Neural cell (in vitro differentiated cells): ENCODE measurements at regions not wholly inside any gene's neighbourhood (a gene's known extent, or its start where the extent isn't known, plus 50 kb on each side); places are given as distances from the start of the nearest gene placed in this dataset.

Source experiments
- H2AFZ ChIP-seq: fragments of 200-600, 300-800 bp; sonication (generic), shearing (Covaris generic); 2 replicates; pipeline ENCODE4 v1.6.0; 2014; ENCODE audit warnings: low read depth, mild to moderate bottlenecking, antibody characterized with exemption, low read length, moderate library complexity
- H3F3A ChIP-seq: fragments of 200-600 bp; shearing (Covaris generic); 2 replicates; pipeline ENCODE4 v1.6.1; 2016; ENCODE audit warnings: mild to moderate bottlenecking, moderate library complexity, mixed read lengths, antibody characterized with exemption, low read length; ENCODE audit not compliant: insufficient read depth, poor library complexity, severe bottlenecking
- H3K27ac ChIP-seq: fragments of 200-600, 300-800 bp; sonication (generic), shearing (Covaris generic); 2 replicates; pipeline ENCODE4 v1.5.1; 2014; ENCODE audit warnings: mild to moderate bottlenecking, low read length, moderate library complexity
- H3K27me3 ChIP-seq: fragments of 300-800, 200-600 bp; sonication (generic), shearing (Covaris generic); 2 replicates; pipeline ENCODE4 v1.6.0; 2014; ENCODE audit warnings: mild to moderate bottlenecking, low read depth, low read length, moderate library complexity; ENCODE audit not compliant: insufficient read depth
- H3K36me3 ChIP-seq: fragments of 300-800, 200-600 bp; sonication (generic), shearing (Covaris generic); 2 replicates; pipeline ENCODE4 v1.5.1; 2014; ENCODE audit warnings: mild to moderate bottlenecking, antibody characterized with exemption, low read length, moderate library complexity; ENCODE audit not compliant: insufficient read depth
- H3K4me2 ChIP-seq: fragments of 300-800, 200-600 bp; sonication (generic), shearing (Covaris generic); 2 replicates; pipeline ENCODE4 v1.6.0; 2014; ENCODE audit warnings: mild to moderate bottlenecking, low read length
- H3K4me3 ChIP-seq: fragments of 300-800, 200-600 bp; sonication (generic), shearing (Covaris generic); 2 replicates; pipeline ENCODE4 v1.5.1; 2014; ENCODE audit warnings: mild to moderate bottlenecking, low read length, moderate library complexity
- H3K79me2 ChIP-seq: fragments of 200-600 bp; shearing (Covaris generic); replicated peaks from 2 replicates; pipeline ENCODE4 v1.6.0; 2014; ENCODE audit warnings: mild to moderate bottlenecking, low read length, moderate library complexity; ENCODE audit not compliant: insufficient read depth
- H3K9ac ChIP-seq: fragments of 300-800, 200-600 bp; sonication (generic), shearing (Covaris generic); 2 replicates; pipeline ENCODE4 v1.6.1; 2016; ENCODE audit warnings: mild to moderate bottlenecking, low read length, mixed read lengths
- H3K9me2 ChIP-seq: fragments of 200-600 bp; shearing (Covaris generic); 2 replicates; pipeline ENCODE4 v1.6.1; 2016; ENCODE audit warnings: mild to moderate bottlenecking, low read length, mixed read lengths; ENCODE audit not compliant: insufficient read depth
- H3K9me3 ChIP-seq: fragments of 200-600, 300-800 bp; sonication (generic), shearing (Covaris generic); 2 replicates; pipeline ENCODE4 v1.6.1; 2016; ENCODE audit warnings: mild to moderate bottlenecking, mixed run types, low read length, moderate library complexity, mixed read lengths
- H4K20me1 ChIP-seq: fragments of 200-600 bp; shearing (Covaris generic); 2 replicates; pipeline ENCODE4 v1.6.1; 2016; ENCODE audit warnings: mild to moderate bottlenecking, mixed run types; ENCODE audit not compliant: insufficient read depth
- CTCF ChIP-seq: fragments of 450-650 bp; IDR thresholded peaks from 2 replicates; pipeline ENCODE4 v1.5.1; 2014; ENCODE audit warnings: antibody characterized with exemption, mild to moderate bottlenecking, moderate library complexity; ENCODE audit not compliant: poor library complexity, severe bottlenecking
- EP300 ChIP-seq: fragments of 450-650 bp; conservative IDR thresholded peaks from 2 replicates; pipeline ENCODE4 v1.6.1; 2014; ENCODE audit warnings: antibody characterized with exemption, mild to moderate bottlenecking, moderate library complexity; ENCODE audit not compliant: poor library complexity, severe bottlenecking
- EZH2 ChIP-seq: fragments of 200-600, 300-800 bp; shearing (Covaris generic), sonication (generic); IDR thresholded peaks from 2 replicates; pipeline ENCODE4 v1.6.1; 2014; ENCODE audit warnings: antibody characterized with exemption, low read length, borderline replicate concordance, mild to moderate bottlenecking; ENCODE audit not compliant: insufficient read depth, poor library complexity, severe bottlenecking
- MXI1 ChIP-seq: fragments of 450-650 bp; conservative IDR thresholded peaks from 2 replicates; pipeline ENCODE4 v1.6.1; 2014; ENCODE audit warnings: antibody characterized with exemption, mild to moderate bottlenecking; ENCODE audit not compliant: poor library complexity, severe bottlenecking
- POLR2AphosphoS5 ChIP-seq: IDR thresholded peaks from 2 replicates; pipeline ENCODE4 v1.6.1; 2012
- RAD21 ChIP-seq: fragments of 450-650 bp; conservative IDR thresholded peaks from 2 replicates; pipeline ENCODE4 v1.6.1; 2014; ENCODE audit warnings: antibody characterized with exemption, mild to moderate bottlenecking, moderate library complexity
- REST ChIP-seq: IDR thresholded peaks from 2 replicates; pipeline ENCODE4 v1.6.1; 2012; ENCODE audit warnings: borderline replicate concordance
- SMC3 ChIP-seq: fragments of 450-650 bp; conservative IDR thresholded peaks from 2 replicates; pipeline ENCODE4 v1.6.1; 2014; ENCODE audit warnings: antibody characterized with exemption, mild to moderate bottlenecking, moderate library complexity; ENCODE audit not compliant: poor library complexity
- TAF1 ChIP-seq: IDR thresholded peaks from 2 replicates; pipeline ENCODE4 v1.6.1; 2012; ENCODE audit warnings: low read depth

GRCh38 chrX:124862301-124862700, 457.4 kb upstream of the TEX13C start:
- no peak overlapping the region for H3K27ac ChIP-seq

GRCh38 chrX:124863303-124863702, 456.4 kb upstream of the TEX13C start:
- H3K4me2 ChIP-seq = no peak overlapping the region
- H4K20me1 ChIP-seq = no peaks in the 10 kb centered on the region
- H3K9ac ChIP-seq = no peak overlapping the region
- no peaks in the 10 kb centered on the region for H3K27me3 ChIP-seq
- H3K9me3 ChIP-seq = no peaks in the 10 kb centered on the region
- H3K27ac ChIP-seq = no peak overlapping the region
- TF ChIP-seq SMC3 (no peak), TAF1 (no peak), POLR2AphosphoS5 (no peak), EP300 (no peak), REST (no peak), MXI1 (no peak), RAD21 (no peak)
- H3K9me2 ChIP-seq = no peaks in the 10 kb centered on the region
- no peaks in the 10 kb centered on the region for H3F3A ChIP-seq
- no peaks in the 10 kb centered on the region for H3K36me3 ChIP-seq
- H2AFZ ChIP-seq = no peak overlapping the region
- no peaks in the 10 kb centered on the region for H3K79me2 ChIP-seq
- no peak overlapping the region for H3K4me3 ChIP-seq

More at GRCh38 chrX:124862301-124862700, 457.4 kb upstream of the TEX13C start:
- Histone ChIP-seq H2AFZ (no peak overlapping the region), H3K9ac (no peak overlapping the region), H3K9me2 (no peaks in the 10 kb centered on the region), H3K4me2 (no peak overlapping the region), H3F3A (no peaks in the 10 kb centered on the region), H3K27me3 (no peaks in the 10 kb centered on the region), H3K4me3 (no peak overlapping the region), H3K9me3 (no peaks in the 10 kb centered on the region), H3K79me2 (no peaks in the 10 kb centered on the region), H4K20me1 (no peaks in the 10 kb centered on the region), H3K36me3 (no peaks in the 10 kb centered on the region)
- no peak for TF ChIP-seq REST
- TF ChIP-seq RAD21 = no peak
- no peak for TF ChIP-seq MXI1
- no peak for TF ChIP-seq SMC3
- TF ChIP-seq CTCF = no peak
- TF ChIP-seq POLR2AphosphoS5 = no peak
- TF ChIP-seq TAF1 = no peak
- TF ChIP-seq EZH2 = no peak
- no peak for TF ChIP-seq EP300
